HepG2 (cell line): ENCODE measurements at regions not wholly inside any gene's neighbourhood (a gene's known extent, or its start where the extent isn't known, plus 50 kb on each side); places are given as distances from the start of the nearest gene placed in this dataset.

Source experiments
- ATAC-seq: fragments of 200-7000 bp; cut with Tn5 transposase; 3 replicates; pipeline ENCODE4 v1.9.1; 2020; ENCODE audit warnings: mild to moderate bottlenecking, moderate library complexity
- BruUV-seq: library from RNA; stranded (reverse); fragments of 400-500 nt; replicated peaks from 2 replicates; lab custom pipeline; 2021; lab: Mats Ljungman, UMichigan
- CTCF ChIA-PET: fragments of 300-600 bp; formaldehyde crosslinking; extraction: SDS; loops from one replicate; lab custom pipeline; 2021; ENCODE audit warnings: low total read pairs, inconsistent platforms, low intra/inter-chr PET ratio; lab: Yijun Ruan, JAX
- POLR2A ChIA-PET: fragments of 350-600 bp; sonication (Branson Sonifier 250); formaldehyde crosslinking; loops from one replicate; lab custom pipeline; 2020; ENCODE audit warnings: antibody characterized with exemption, inconsistent platforms; lab: Yijun Ruan, JAX
- DNase-seq: peaks from one replicate; pipeline ENCODE4 v3.0.0-alpha.2; 2015; ENCODE audit warnings: low spot score
- FAIRE-seq: peaks from 3 replicates; lab custom pipeline; 2011; peaks lifted over from hg19 to GRCh38; lab: Jason Lieb, UNC
- H2AFZ ChIP-seq: one replicate; pipeline ENCODE4 v1.6.1; 2011; ENCODE audit warnings: low read length, inconsistent platforms
- H3K27ac ChIP-seq: fragments of 300-600 bp; 3 replicates; pipeline ENCODE4 v1.8.0; 2011; ENCODE audit warnings: mixed run types, mild to moderate bottlenecking, mixed read lengths, low read length, inconsistent platforms; ENCODE audit not compliant: insufficient read depth; ENCODE audit errors: extremely low read length
- H3K27me3 ChIP-seq, 2 experiments: fragments of 200-600 bp in 1 of 2; 2 replicates in 1 of 2; 3 replicates in 1 of 2; pipeline versions ENCODE4 v1.6.0 to v1.8.0; 2011; ENCODE audit warnings: low read length in 2 of 2, mild to moderate bottlenecking in 2 of 2, moderate library complexity in 2 of 2, inconsistent platforms in 1 of 2; ENCODE audit not compliant: insufficient read depth in 2 of 2, control insufficient read depth in 1 of 2
- H3K36me3 ChIP-seq, 2 experiments: fragments of 200-600 bp in 1 of 2; replicated peaks in 1 of 2; 2 replicates in 1 of 2; 3 replicates in 1 of 2; pipeline versions ENCODE4 v1.5.1 to v1.8.0; 2011; ENCODE audit warnings: low read length in 2 of 2, inconsistent platforms in 1 of 2; ENCODE audit not compliant: insufficient read depth in 2 of 2, control insufficient read depth in 1 of 2
- H3K4me1 ChIP-seq: 2 replicates; pipeline ENCODE4 v1.5.1; 2012; ENCODE audit warnings: low read length, inconsistent platforms; ENCODE audit not compliant: insufficient read depth
- H3K4me2 ChIP-seq: 2 replicates; pipeline ENCODE4 v1.6.0; 2011; ENCODE audit warnings: low read depth, low read length, inconsistent platforms
- H3K4me3 ChIP-seq, 3 experiments: fragments of 200-600 bp in 1 of 3; sonication (generic), shearing (Covaris generic) in 1 of 3; replicated peaks in 1 of 3; 2 replicates each; pipeline ENCODE4 v1.5.1; 2011 to 2016; ENCODE audit warnings: low read length in 3 of 3, inconsistent platforms in 2 of 3, low read depth in 2 of 3, mild to moderate bottlenecking in 2 of 3, control low read depth in 1 of 3, mixed read lengths in 1 of 3; ENCODE audit not compliant: insufficient read depth in 1 of 3
- H3K79me2 ChIP-seq: one replicate; pipeline ENCODE4 v1.6.1; 2011; ENCODE audit warnings: low read length, inconsistent platforms; ENCODE audit not compliant: insufficient read depth
- H3K9ac ChIP-seq: 2 replicates; pipeline ENCODE4 v1.6.0; 2011; ENCODE audit warnings: mild to moderate bottlenecking, low read depth, low read length, inconsistent platforms; ENCODE audit not compliant: insufficient read depth
- H3K9me3 ChIP-seq: 2 replicates; pipeline ENCODE4 v1.5.1; 2012; ENCODE audit warnings: mild to moderate bottlenecking, low read length
- H4K20me1 ChIP-seq: 2 replicates; pipeline ENCODE4 v1.6.0; 2011; ENCODE audit warnings: inconsistent platforms, mild to moderate bottlenecking, low read length, moderate library complexity; ENCODE audit not compliant: insufficient read depth
- KLF12 ChIP-seq: sonication (generic); formaldehyde crosslinking; IDR thresholded peaks from 2 replicates; pipeline ENCODE4 v1.4.0; 2020; ENCODE audit warnings: missing genetic modification reagents, borderline replicate concordance
- POGK ChIP-seq: sonication (generic); formaldehyde crosslinking; conservative IDR thresholded peaks from 2 replicates; pipeline ENCODE4 v1.8.0; 2022; ENCODE audit warnings: mild to moderate bottlenecking, moderate library complexity, missing genetic modification reagents
- STAG1 ChIP-seq: sonication (generic); formaldehyde crosslinking; IDR thresholded peaks from 2 replicates; pipeline ENCODE4 v1.4.0; 2020; ENCODE audit warnings: missing genetic modification reagents
- ZNF234 ChIP-seq: sonication (generic); formaldehyde crosslinking; conservative IDR thresholded peaks from 2 replicates; pipeline ENCODE4 v1.5.1; 2020; ENCODE audit warnings: mild to moderate bottlenecking, missing genetic modification reagents
- ZNF253 ChIP-seq: sonication (generic); formaldehyde crosslinking; IDR thresholded peaks from 2 replicates; pipeline ENCODE4 v1.8.0; 2022; ENCODE audit warnings: mild to moderate bottlenecking, missing genetic modification reagents, borderline replicate concordance
- ZNF501 ChIP-seq: sonication (generic); formaldehyde crosslinking; IDR thresholded peaks from 2 replicates; pipeline ENCODE4 v1.5.1; 2020; ENCODE audit warnings: mild to moderate bottlenecking, moderate library complexity, missing genetic modification reagents
- WGBS: methylation state at CpG from one replicate; pipeline ENCODE4 v1.1.6; 2017; ENCODE audit warnings: low lambda C conversion rate; 5-methylcytosine and 5-hydroxymethylcytosine counted together
- in situ Hi-C: cut with HindIII; loops from 2 replicates; pipeline ENCODE4 v1.10.0; 2017; ENCODE audit warnings: low pct_unique_long_range_greater_than_20kb; ENCODE audit not compliant: extremely low pct_ligation_motif_present
- intact Hi-C: fragments of 100-400 bp; cut with micrococcal nuclease; formaldehyde crosslinking; loops from one replicate; pipeline ENCODE4 v1.10.0; 2022; ENCODE audit not compliant: unreplicated experiment
- TF ChIP-seq, protein P1 (sequence below): IDR thresholded peaks from 2 replicates; pipeline ENCODE4 v1.6.1; 2016; ENCODE audit warnings: missing compliant biosample characterization, missing genetic modification reagents, borderline replicate concordance

DNA sequence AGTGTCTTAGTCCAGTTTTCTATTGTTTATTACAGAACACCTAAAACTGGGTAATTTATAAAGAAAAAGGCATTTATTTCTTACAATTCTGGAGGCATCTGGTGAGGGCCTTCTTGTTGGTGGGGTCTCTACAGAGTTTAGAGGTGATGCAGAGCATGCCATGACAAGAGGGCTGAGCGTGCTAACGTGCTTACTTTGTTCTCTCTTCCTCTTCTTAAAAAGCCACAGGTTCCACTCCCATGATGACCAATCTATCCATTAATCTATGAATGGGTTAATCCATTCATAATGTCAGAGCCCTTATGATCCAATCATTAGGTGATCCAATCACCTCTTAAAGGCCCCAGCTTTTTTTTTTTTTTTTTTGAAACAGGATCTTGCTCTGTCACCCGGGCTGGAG, 291.5 kb upstream of the GALNTL6 start (continued):
- TF ChIP-seq ZNF501 (CRISPR knock-in tag) = no peak
- TF ChIP-seq KLF12 = no peak
- no peak for TF ChIP-seq POGK (CRISPR knock-in tag)
- TF ChIP-seq ZNF253 = no peak

GRCh38 chr4:171519457-171519856, 293.7 kb upstream of the GALNTL6 start:
- BruUV-seq = no TSS peak
- H4K20me1 ChIP-seq = no peaks in the 10 kb centered on the region
- no peak overlapping the region for H3K4me2 ChIP-seq
- WGBS = 2% methylated on average over 4 of the region's 4 CpGs
- no peak overlapping the region for H2AFZ ChIP-seq
- ATAC-seq (no peak), FAIRE-seq (no peak), DNase-seq (no peak)
- H3K4me1 ChIP-seq = no peaks in the 10 kb centered on the region
- H3K36me3 ChIP-seq = no peaks in the 10 kb centered on the region
- no peak overlapping the region for H3K9ac ChIP-seq
- H3K27ac ChIP-seq = no peak overlapping the region
- H3K79me2 ChIP-seq = no peaks in the 10 kb centered on the region
- in situ Hi-C loops = no loop called here
- no peak overlapping the region for H3K4me3 ChIP-seq
- CTCF ChIA-PET = no interaction called here
- POLR2A ChIA-PET = no interaction called here
- TF ChIP-seq ZNF234 (CRISPR knock-in tag) (no peak), STAG1 (CRISPR knock-in tag) (no peak)
- TF ChIP-seq, protein P1, sequence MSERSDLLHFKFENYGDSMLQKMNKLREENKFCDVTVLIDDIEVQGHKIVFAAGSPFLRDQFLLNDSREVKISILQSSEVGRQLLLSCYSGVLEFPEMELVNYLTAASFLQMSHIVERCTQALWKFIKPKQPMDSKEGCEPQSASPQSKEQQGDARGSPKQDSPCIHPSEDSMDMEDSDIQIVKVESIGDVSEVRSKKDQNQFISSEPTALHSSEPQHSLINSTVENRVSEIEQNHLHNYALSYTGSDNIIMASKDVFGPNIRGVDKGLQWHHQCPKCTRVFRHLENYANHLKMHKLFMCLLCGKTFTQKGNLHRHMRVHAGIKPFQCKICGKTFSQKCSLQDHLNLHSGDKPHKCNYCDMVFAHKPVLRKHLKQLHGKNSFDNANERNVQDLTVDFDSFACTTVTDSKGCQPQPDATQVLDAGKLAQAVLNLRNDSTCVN (CRISPR knock-in tag) = no peak
- no peaks in the 10 kb centered on the region for H3K27me3 ChIP-seq
- intact Hi-C loops = no loop called here
- H3K9me3 ChIP-seq = no peaks in the 10 kb centered on the region
